ENCODE measurements at regions not wholly inside any gene's neighbourhood (a gene's known extent, or its start where the extent isn't known, plus 50 kb on each side); places are given as distances from the start of the nearest gene placed in this dataset.
"Not testable (repeated sequence)": the region's sequence is repeated elsewhere in the genome, so short reads cannot be mapped to it uniquely, and the experiment has no call there.

DNA sequence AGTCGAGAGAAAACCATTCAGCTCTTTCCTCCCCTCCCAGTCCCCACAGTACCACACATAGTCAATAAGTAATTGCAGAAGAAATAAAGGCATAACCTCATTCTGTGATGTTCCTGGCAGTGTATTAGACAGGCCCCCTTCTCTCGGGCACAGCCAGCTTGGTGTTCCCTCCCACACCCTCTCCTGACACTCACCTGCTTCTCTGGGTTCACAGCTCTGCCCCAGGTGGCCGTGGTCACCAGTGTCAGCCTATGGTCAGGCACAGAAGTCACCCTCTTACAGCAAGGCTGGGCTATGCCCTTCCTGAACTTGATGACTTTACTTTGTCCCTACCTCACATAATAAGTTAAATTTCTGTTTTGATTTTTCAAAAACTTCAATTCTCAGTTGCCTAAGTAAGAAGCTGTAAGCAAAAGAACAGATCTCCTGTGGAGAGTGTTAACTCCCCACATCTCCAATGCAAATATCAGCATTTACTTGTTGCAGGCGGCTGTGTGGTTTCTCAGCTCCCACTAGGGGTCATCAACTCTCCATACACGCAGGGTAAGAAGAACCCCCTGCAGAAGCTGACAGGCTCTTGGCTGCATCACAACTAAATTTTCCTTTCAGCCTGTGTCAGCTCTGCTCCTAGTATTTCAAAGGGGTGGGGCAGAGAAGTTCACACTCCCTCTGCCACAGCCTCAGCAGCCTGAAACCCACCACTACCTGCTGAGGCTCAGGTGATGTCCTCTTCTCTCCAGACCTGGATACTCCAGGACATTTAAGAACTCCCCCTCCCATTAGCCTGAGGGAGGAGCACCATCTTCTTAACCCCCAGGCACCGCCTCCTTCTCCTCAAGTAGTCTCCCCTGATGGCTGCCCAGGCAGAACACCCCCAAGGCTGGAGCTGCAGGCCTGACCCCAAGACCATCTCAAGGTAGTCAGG, 172.9 kb upstream of the ETV3 start:
- not testable (repeated sequence) for H3K9me3 ChIP-seq (ENCODE audit: control insufficient read depth, insufficient read depth, low read length); H3K9ac ChIP-seq (ENCODE audit: low read depth, low read length); H3K27ac ChIP-seq (ENCODE audit: low read depth, low read length); H3K27me3 ChIP-seq (ENCODE audit: control insufficient read depth, insufficient read depth, low read length); H3K4me3 ChIP-seq (ENCODE audit: low read depth, low read length); H3K36me3 ChIP-seq (ENCODE audit: control insufficient read depth, insufficient read depth, low read length)
- peaks cover 17% of the 10 kb centered on the region for H3K4me1 ChIP-seq (ENCODE audit: control insufficient read depth, insufficient read depth, low read length)

DNA sequence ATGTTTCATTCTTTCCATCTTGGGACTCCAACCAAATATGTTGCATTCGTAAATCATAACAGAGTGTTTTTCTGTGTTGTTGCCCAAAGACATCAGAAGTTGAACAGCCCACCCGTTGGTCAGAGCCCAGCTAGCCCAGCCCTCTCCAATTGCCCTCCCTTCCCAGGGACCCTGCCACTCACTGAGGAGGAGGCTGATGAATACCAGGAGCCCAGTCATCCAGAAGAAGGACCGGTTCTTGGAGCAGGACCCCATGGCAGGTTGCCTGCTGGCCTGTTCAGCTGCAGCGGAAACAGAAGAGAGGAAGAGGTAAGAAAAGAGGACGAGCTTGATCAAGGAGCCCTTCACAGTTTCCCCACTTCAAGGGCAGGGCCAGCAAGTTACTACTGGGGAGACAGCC, 172.2 kb upstream of the ETV3 start:
- no peak overlapping the region for H3K9ac ChIP-seq (ENCODE audit: low read depth, low read length)
- H3K4me3 ChIP-seq (ENCODE audit: low read depth, low read length) = no peak overlapping the region
- peaks cover 17% of the 10 kb centered on the region for H3K4me1 ChIP-seq (ENCODE audit: control insufficient read depth, insufficient read depth, low read length)
- no peaks in the 10 kb centered on the region for H3K9me3 ChIP-seq (ENCODE audit: control insufficient read depth, insufficient read depth, low read length)
- no peaks in the 10 kb centered on the region for H3K36me3 ChIP-seq (ENCODE audit: control insufficient read depth, insufficient read depth, low read length)
- H3K27me3 ChIP-seq (ENCODE audit: control insufficient read depth, insufficient read depth, low read length) = no peaks in the 10 kb centered on the region
- H3K27ac ChIP-seq (ENCODE audit: low read depth, low read length) = no peak overlapping the region

DNA sequence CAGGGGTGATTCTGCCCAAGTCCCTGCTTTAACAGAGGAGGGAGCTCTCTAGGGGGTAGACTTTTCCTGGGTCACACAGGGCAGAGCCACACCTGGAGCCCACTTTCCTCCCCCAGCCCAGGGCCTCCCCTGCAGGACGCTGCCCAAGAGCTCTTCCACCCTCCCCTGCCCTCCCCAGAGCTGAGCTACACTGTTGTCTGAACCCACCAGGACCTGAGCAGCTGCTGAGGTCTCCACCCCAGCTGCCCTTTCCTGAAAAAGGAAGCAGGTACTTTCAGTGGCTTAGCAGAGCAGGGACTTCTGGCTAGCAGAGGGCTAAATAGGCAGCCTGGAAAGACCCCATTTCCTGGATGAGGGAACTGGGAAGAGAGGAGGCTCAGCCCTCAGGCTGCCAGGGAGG, 169.3 kb upstream of the ETV3 start:
- Histone ChIP-seq H3K9ac (ENCODE audit: low read depth, low read length) (no peak overlapping the region), H3K27ac (ENCODE audit: low read depth, low read length) (no peak overlapping the region), H3K4me3 (ENCODE audit: low read depth, low read length) (no peak overlapping the region), H3K36me3 (ENCODE audit: control insufficient read depth, insufficient read depth, low read length) (no peaks in the 10 kb centered on the region), H3K9me3 (ENCODE audit: control insufficient read depth, insufficient read depth, low read length) (no peaks in the 10 kb centered on the region), H3K27me3 (ENCODE audit: control insufficient read depth, insufficient read depth, low read length) (no peaks in the 10 kb centered on the region), H3K4me1 (ENCODE audit: control insufficient read depth, insufficient read depth, low read length) (peaks cover 17% of the 10 kb centered on the region)

DNA sequence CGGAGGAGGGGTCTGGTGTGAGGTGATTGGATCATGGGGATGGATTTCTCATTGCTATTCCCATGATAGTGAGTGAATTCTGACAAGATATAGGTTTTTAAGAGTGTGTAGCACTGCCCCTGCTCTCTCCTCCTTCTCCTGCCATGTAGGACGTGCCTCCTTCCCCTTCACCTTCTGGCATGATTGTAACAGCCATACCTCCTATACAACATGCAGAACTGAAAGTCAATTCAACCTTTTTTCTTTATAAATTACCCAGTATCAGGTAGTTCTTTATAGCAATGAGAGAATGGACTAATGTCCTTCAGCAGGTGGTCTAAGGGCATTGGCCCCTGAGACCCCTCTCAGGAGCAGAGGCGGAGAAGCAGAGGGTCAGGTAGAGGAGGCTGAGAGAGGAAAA, 168.7 kb upstream of the ETV3 start:
- Histone ChIP-seq H3K9me3 (ENCODE audit: control insufficient read depth, insufficient read depth, low read length) (no peaks in the 10 kb centered on the region), H3K4me3 (ENCODE audit: low read depth, low read length) (no peak overlapping the region), H3K36me3 (ENCODE audit: control insufficient read depth, insufficient read depth, low read length) (no peaks in the 10 kb centered on the region), H3K9ac (ENCODE audit: low read depth, low read length) (no peak overlapping the region), H3K4me1 (ENCODE audit: control insufficient read depth, insufficient read depth, low read length) (peaks cover 17% of the 10 kb centered on the region), H3K27me3 (ENCODE audit: control insufficient read depth, insufficient read depth, low read length) (no peaks in the 10 kb centered on the region), H3K27ac (ENCODE audit: low read depth, low read length) (no peak overlapping the region)

DNA sequence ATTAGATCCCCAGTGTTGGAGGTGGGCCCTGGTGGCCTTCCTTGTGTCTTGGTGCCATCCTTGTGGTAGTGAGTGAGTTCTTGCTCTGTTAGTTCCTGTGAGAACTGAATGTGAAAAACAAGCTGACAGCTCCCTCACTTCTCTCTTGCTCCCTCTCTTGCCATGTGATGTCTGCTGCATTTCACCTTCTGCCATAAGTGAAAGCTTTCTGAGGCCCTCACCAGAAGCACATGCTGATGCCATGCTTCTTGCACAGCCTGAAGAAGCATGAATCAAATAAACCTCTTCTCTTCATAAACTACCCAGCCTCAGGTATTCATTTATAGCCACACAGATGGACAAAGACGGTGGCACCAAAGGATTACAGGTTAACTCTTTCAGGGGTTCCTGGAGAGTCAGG, 166.1 kb upstream of the ETV3 start:
- Histone ChIP-seq H3K27me3 (ENCODE audit: control insufficient read depth, insufficient read depth, low read length) (no peaks in the 10 kb centered on the region), H3K9me3 (ENCODE audit: control insufficient read depth, insufficient read depth, low read length) (no peaks in the 10 kb centered on the region), H3K4me3 (ENCODE audit: low read depth, low read length) (no peak overlapping the region), H3K27ac (ENCODE audit: low read depth, low read length) (no peak overlapping the region), H3K36me3 (ENCODE audit: control insufficient read depth, insufficient read depth, low read length) (no peaks in the 10 kb centered on the region), H3K4me1 (ENCODE audit: control insufficient read depth, insufficient read depth, low read length) (no peaks in the 10 kb centered on the region), H3K9ac (ENCODE audit: low read depth, low read length) (no peak overlapping the region)

DNA sequence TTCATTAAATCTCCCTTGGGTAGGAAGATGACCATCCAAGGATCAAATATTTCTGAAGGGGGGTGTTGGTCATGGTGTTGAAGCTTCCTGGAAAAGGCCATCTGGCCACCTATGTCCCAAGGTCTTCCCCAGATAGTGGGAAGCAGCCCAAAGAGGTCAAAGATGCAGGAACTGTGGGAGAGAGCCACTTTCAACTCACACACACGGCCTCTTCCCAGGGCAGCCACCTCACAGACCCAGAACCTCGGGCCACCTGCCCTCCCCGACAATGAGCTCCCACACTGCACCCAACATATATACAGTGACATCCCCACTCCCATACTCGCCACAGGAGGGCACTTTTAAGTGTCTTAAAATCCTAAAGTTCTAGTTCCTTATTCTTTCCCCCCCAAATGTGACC, 164.5 kb upstream of the ETV3 start:
- Histone ChIP-seq H3K4me3 (ENCODE audit: low read depth, low read length) (no peak overlapping the region), H3K27me3 (ENCODE audit: control insufficient read depth, insufficient read depth, low read length) (no peaks in the 10 kb centered on the region), H3K36me3 (ENCODE audit: control insufficient read depth, insufficient read depth, low read length) (no peaks in the 10 kb centered on the region), H3K27ac (ENCODE audit: low read depth, low read length) (no peak overlapping the region), H3K4me1 (ENCODE audit: control insufficient read depth, insufficient read depth, low read length) (no peaks in the 10 kb centered on the region), H3K9me3 (ENCODE audit: control insufficient read depth, insufficient read depth, low read length) (no peaks in the 10 kb centered on the region), H3K9ac (ENCODE audit: low read depth, low read length) (no peak overlapping the region)

DNA sequence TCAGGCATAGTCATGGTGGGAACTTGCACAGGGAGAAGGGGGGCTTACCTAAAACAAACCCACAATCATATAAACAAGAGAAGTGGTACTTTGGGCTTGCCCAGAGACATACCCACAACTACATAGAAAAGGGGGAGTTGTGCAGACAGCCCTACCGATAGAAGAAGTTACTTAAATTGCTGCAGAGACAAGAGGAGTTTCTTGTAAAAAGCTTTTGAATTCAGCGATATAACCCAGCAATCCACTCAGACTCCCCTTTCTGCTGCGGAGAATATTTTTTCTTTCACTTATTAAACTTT, 164.0 kb upstream of the ETV3 start:
- Histone ChIP-seq H3K9ac (ENCODE audit: low read depth, low read length) (no peak overlapping the region), H3K27ac (ENCODE audit: low read depth, low read length) (no peak overlapping the region), H3K4me3 (ENCODE audit: low read depth, low read length) (no peak overlapping the region), H3K27me3 (ENCODE audit: control insufficient read depth, insufficient read depth, low read length) (no peaks in the 10 kb centered on the region), H3K9me3 (ENCODE audit: control insufficient read depth, insufficient read depth, low read length) (no peaks in the 10 kb centered on the region), H3K36me3 (ENCODE audit: control insufficient read depth, insufficient read depth, low read length) (no peaks in the 10 kb centered on the region), H3K4me1 (ENCODE audit: control insufficient read depth, insufficient read depth, low read length) (no peaks in the 10 kb centered on the region)

DNA sequence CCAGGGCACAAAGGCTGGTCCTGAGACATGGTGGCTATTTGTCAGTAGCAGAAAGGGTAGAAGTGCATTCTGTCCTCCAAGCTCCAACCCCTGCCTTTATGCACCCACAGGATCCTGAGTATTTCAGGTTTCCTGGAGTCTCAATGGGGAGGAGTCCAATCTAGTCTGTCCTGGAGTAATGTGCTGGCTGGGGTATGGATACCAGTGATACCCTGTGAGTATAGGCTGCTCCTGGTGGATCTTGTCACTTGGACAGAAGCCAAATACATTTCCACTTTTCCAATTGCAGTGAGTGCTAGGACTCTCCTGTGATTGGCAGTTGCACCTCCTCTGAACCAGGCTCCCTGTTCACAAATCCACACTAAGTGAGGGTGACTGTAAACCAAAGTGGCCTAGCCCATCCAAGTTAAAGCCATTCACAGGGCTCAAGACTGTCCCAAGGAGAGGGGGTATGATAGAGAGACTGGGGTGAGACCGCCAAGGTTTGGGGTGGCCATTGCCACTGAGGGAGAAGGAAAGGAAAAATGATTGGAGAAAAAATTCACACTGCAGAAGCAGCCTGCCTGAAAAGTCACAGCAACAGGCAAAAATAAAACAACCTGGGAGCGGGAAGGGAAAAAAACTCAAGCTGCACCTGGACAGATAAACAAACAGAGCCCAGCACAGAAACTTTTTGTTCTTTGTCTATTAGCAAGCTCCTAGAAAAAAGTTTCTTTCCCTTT, 163.4 kb upstream of the ETV3 start:
- Histone ChIP-seq H3K4me3 (ENCODE audit: low read depth, low read length) (no peak overlapping the region), H3K9me3 (ENCODE audit: control insufficient read depth, insufficient read depth, low read length) (no peaks in the 10 kb centered on the region), H3K9ac (ENCODE audit: low read depth, low read length) (no peak overlapping the region), H3K4me1 (ENCODE audit: control insufficient read depth, insufficient read depth, low read length) (no peaks in the 10 kb centered on the region), H3K27ac (ENCODE audit: low read depth, low read length) (no peak overlapping the region), H3K36me3 (ENCODE audit: control insufficient read depth, insufficient read depth, low read length) (no peaks in the 10 kb centered on the region), H3K27me3 (ENCODE audit: control insufficient read depth, insufficient read depth, low read length) (no peaks in the 10 kb centered on the region)

DNA sequence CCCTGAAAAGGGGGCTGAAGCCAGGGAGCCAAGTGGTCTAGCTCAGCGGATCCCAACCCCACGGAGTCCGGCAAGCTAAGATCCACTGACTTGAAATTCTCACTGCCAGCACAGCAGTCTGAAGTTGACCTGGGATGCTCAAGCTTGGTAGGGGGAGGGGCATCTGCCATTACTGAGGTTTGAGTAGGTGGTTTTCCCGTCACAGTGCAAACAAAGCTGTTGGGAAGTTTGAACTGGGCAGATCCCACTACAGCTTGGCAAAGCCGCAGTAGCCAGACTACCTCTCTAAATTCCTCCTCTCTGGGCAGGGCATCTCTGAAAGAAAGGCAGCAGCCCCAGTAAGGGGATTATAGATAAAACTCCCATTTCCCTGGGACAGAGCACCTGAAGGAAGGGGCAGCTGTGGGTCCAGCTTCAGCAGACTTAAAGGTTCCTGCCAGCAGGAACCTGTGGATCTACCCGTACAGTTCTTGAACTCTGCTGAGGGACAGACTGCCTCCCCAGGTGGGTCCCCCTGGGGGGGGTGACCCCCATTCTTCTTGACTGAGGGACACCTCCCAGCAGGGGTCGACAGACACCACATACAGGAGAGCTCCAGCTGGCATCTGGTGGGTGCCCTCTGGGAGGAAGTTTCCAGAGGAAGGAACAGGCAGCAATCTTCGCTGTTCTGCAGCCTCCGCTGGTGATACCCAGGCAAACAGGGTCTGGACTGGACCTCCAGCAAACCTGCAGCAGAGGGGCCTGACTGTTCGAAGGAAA, 156.4 kb upstream of the ETV3 start:
- not testable (repeated sequence) for H3K27ac ChIP-seq (ENCODE audit: low read depth, low read length); H3K9me3 ChIP-seq (ENCODE audit: control insufficient read depth, insufficient read depth, low read length); H3K36me3 ChIP-seq (ENCODE audit: control insufficient read depth, insufficient read depth, low read length); H3K9ac ChIP-seq (ENCODE audit: low read depth, low read length); H3K4me1 ChIP-seq (ENCODE audit: control insufficient read depth, insufficient read depth, low read length); H3K27me3 ChIP-seq (ENCODE audit: control insufficient read depth, insufficient read depth, low read length); H3K4me3 ChIP-seq (ENCODE audit: low read depth, low read length)

DNA sequence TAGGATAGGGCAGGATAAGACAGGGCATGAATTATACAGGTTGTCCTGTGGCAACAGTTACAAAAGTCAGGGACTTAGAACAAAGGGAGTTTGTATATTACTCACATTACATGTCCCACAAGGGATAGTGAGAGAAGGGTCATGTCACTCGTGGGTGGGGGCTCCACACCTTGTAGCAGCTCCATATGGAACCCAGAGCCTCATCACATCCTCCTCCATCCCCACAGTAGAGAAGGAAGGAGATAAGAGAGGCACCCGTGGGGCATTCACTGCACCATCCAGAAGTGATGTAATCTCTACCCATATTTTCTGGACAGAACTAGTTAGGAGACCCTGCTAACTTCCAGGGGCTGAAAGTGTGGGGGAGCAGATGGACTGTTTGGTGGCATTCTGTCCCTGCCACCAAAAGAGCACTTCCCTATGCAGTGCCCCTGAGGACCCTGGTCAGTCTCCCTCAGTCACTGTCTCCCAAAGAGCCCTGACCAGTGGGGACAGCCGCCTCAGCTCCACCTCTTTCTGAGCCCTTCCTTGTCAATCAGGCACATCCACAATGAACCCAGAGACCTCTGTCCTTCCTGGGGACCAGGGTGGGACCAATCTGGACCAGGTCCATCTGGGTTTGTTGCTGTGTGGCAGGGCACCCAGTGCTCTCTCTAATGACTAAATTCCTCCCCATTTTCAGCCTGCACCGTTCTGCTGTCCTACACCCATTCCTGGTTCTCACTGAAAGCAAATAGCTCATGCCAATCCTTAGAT, 154.8 kb upstream of the ETV3 start:
- no peaks in the 10 kb centered on the region for H3K9me3 ChIP-seq (ENCODE audit: control insufficient read depth, insufficient read depth, low read length)
- H3K4me3 ChIP-seq (ENCODE audit: low read depth, low read length) = no peak overlapping the region
- no peaks in the 10 kb centered on the region for H3K27me3 ChIP-seq (ENCODE audit: control insufficient read depth, insufficient read depth, low read length)
- H3K9ac ChIP-seq (ENCODE audit: low read depth, low read length) = no peak overlapping the region
- H3K4me1 ChIP-seq (ENCODE audit: control insufficient read depth, insufficient read depth, low read length) = no peaks in the 10 kb centered on the region
- no peak overlapping the region for H3K27ac ChIP-seq (ENCODE audit: low read depth, low read length)
- no peaks in the 10 kb centered on the region for H3K36me3 ChIP-seq (ENCODE audit: control insufficient read depth, insufficient read depth, low read length)
